MG63 (cell line): ENCODE measurements at regions not wholly inside any gene's neighbourhood (a gene's known extent, or its start where the extent isn't known, plus 50 kb on each side); places are given as distances from the start of the nearest gene placed in this dataset.
A peak's percentile ranks its signal among the peaks of the same experiment; 100 is the strongest.

Experiments
- DNase-seq: peaks from one replicate; pipeline ENCODE4 v3.0.0-alpha.2; 2020
- H3K27me3 ChIP-seq: fragments of 250-450 bp; sonication (Bioruptor Pico); 2 replicates; pipeline ENCODE4 v1.5.1; 2020; ENCODE audit warnings: mild to moderate bottlenecking, moderate library complexity
- H3K36me3 ChIP-seq: fragments of 250-450 bp; sonication (Bioruptor Pico); 2 replicates; pipeline ENCODE4 v1.5.1; 2020; ENCODE audit warnings: mild to moderate bottlenecking, moderate library complexity
- H3K4me3 ChIP-seq: fragments of 250-450 bp; sonication (Bioruptor Pico); 2 replicates; pipeline ENCODE4 v1.5.1; 2020; ENCODE audit warnings: mild to moderate bottlenecking, moderate library complexity
- H3K9me3 ChIP-seq: fragments of 250-450 bp; sonication (Bioruptor Pico); 2 replicates; pipeline ENCODE4 v1.5.1; 2020; ENCODE audit warnings: mild to moderate bottlenecking, moderate library complexity

DNA sequence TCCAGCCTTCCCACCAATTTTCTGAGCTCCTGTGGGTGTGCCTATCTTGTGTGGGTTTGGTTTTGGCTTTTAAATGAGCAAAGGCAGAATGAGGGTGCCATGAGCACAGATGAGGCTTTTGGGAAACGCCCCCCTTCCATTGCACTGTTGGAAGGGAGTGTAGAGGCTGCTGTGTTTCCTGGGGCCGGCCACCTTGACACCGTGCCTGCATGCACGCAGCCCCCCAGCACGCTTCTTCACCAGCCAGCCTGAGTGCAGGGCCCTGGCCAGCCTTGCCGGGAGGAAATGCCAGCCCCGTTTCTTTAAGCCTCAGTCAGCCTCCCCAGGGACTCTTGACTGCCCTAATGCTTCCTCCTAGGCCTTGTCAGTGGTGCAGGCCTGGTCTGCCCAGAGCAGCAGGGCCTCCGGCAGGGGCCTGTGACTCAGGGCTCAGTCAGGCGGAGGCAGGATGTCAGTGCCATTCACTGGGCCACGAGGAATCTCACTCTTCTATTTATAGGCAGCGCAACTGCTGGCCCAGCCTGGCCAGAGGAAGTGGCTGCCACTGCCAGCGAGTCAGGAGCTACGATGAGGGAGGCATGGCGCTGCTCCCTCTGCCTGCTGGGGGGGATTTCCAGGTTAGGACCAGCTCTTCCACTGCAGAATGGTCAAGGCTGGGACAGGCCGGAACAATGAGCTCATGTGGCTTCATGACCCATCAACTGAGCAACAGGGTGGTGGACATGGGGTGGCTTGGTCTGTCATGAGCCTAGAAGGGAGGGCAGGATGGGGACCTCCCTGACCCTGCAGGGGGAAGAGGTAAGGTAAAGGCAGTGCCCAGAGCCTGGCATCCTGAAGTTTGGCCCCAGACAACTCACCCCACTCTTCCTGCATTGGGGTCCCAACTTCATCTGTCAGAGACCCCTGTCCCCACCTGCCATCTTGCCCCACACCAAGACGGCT is 205.2 kb downstream of the RAB11FIP4 start:
- DNase-seq: peak; percentile 100
- Histone ChIP-seq H3K27me3 (no peaks in the 10 kb centered on the region), H3K36me3 (peaks cover 62% of the 10 kb centered on the region), H3K9me3 (no peaks in the 10 kb centered on the region; the same call in 1 of the 2 replicates), H3K4me3 (no peak overlapping the region)

DNA sequence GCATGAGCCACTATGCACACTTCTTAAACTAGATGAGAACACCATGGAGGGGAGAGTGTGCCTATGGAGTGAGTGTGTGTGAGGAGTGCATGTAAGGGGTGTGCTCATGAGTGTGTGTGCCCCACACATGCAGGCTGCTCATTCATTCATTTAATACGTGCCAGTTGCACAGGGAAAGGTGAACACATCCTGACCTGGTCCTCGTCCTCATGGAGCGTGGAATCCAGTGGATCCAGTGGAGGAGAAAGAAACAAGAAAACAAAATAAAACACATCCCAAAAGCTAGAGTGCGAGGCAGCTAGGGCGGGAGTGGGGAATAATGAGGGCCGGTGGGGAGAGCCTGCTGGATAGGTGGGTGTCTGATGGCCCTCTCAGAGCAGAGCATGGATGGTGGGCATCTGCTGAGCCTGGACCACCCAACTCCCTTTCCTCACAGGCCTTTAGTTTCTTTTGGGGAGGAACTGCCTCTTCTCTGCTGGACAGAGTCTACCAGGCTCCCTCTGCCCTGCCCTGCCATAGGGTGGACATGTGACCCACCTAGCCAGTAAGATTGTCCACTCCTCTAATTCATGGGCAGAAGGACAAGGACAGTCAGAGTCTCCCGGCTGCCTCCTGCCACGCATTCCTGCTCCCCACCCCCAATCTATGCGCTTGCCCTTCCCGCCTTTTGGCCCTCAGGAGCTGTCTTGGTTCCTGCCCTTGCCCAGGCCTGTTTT is 204.3 kb downstream of the RAB11FIP4 start:
- H3K36me3 ChIP-seq: peaks cover 70% of the 10 kb centered on the region
- H3K4me3 ChIP-seq: no peak overlapping the region
- DNase-seq: no peak

DNA sequence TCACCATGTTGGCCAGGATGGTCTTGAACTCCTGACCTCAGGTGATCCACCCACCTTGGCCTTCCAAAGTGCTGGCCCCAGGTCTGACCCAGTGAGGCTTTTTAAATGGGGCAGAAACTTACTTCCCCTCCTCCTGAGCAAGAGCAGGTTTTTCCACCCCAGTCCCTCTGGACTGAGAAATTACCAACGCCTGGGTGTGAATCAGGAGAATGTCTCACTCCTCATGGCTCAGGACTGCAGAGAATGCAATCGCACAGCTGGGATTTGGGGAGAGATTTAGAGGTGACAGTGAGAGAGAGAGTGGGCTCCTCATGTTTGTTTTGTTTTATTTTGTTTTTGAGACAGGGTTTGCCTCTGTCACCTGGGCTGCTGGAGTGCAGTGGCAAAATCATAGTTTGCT is 203.6 kb downstream of the RAB11FIP4 start:
- H3K36me3 ChIP-seq: peaks cover 77% of the 10 kb centered on the region
- H3K27me3 ChIP-seq: no peaks in the 10 kb centered on the region
- H3K9me3 ChIP-seq: no peaks in the 10 kb centered on the region; the same call in 1 of the 2 replicates
- peak; percentile 58 for DNase-seq
- H3K4me3 ChIP-seq: no peak overlapping the region

More for the DNA sequence above, 204.3 kb downstream of the RAB11FIP4 start:
- H3K27me3 ChIP-seq: no peaks in the 10 kb centered on the region
- H3K9me3 ChIP-seq: no peaks in the 10 kb centered on the region; the same call in 1 of the 2 replicates

DNA sequence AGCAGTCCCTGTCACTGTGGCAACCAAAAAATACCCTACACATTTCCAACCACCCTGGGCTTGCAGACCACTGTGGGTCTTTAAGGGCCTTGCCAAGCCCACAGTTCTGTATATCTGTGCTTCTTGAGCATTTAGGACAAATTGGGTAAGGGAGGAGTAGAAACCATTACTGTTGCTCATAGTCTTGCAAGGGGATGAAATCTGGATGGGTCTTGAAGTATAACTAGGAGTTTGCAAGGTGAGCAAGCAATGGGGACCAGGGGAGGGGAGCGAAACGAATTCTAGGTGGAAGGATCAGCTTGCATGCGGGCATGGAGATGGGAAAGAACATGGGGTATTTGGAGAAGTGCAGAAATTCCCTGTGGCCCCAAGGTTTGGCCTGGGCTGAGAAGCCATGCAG is 202.9 kb downstream of the RAB11FIP4 start:
- DNase-seq: no peak
- H3K27me3 ChIP-seq: no peaks in the 10 kb centered on the region
- H3K36me3 ChIP-seq: peaks cover 78% of the 10 kb centered on the region
- H3K9me3 ChIP-seq: no peaks in the 10 kb centered on the region; the same call in 1 of the 2 replicates
- H3K4me3 ChIP-seq: no peak overlapping the region

DNA sequence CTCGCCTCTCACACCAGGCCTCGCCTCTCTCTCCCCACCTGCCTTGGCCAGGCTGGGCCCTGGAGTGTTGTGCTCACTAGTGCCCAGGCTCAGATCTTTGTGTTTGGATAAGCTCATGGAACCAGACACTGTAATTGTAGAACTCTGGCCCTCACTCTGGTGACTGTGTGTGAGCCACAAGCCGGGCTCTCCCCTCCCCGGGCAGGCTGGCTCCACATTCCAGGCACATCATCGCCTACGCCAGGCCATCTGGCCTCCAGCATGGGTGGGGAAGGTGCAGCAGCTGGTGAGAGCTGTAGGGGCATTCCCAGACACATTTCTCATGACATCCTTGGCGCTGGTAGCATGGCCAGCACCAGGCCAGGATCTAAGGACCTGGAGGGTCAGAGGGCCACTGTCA is 202.3 kb downstream of the RAB11FIP4 start:
- Histone ChIP-seq H3K36me3 (peaks cover 81% of the 10 kb centered on the region), H3K9me3 (no peaks in the 10 kb centered on the region; the same call in 1 of the 2 replicates), H3K4me3 (no peak overlapping the region), H3K27me3 (no peaks in the 10 kb centered on the region)
- peak; percentile 97 for DNase-seq

DNA sequence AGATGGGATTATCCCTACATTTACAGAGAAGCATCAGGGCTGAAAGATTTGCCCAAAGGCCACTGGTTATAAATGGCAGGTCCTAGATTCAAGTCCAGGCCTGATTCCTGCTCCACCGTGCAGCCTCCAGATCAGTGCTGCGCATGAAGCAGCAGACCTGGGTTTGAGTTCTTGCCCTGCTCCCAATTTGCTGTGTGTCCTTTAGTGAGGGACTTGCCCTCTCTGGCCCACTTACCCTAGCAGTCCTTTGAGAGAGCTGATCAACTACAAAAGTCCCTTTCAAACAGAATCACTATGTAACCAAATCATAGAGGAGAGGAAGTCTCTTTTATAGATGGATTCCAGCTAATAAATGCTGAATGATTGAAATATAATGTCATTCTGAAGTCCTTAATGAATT is 200.4 kb downstream of the RAB11FIP4 start:
- DNase-seq: no peak

DNA sequence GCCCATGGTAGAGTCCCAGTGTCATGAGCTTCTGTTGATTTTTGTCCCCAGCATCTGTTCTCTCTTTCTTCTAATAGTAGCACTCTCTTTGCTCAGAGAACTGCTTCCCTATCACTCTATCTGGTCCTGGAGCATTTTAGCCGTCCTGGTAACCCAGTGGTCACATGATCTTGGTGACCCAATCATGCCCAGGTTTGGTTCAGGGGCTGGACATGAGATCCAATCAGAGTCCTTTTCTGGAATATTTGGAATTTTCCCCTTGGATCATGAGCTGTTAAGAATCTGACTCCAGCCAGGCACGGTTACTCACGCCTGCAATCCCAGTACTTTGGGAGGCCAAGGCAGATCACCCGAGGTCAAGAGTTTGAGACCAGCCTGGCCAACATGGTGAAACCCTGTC is 197.0 kb downstream of the RAB11FIP4 start:
- Histone ChIP-seq H3K27me3 (no peaks in the 10 kb centered on the region), H3K4me3 (no peak overlapping the region), H3K9me3 (no peaks in the 10 kb centered on the region; the same call in 1 of the 2 replicates), H3K36me3 (peaks cover 98% of the 10 kb centered on the region)
- DNase-seq: no peak

More for the DNA sequence above, 200.4 kb downstream of the RAB11FIP4 start:
- H3K27me3 ChIP-seq: no peaks in the 10 kb centered on the region
- H3K36me3 ChIP-seq: peaks cover 85% of the 10 kb centered on the region
- H3K9me3 ChIP-seq: no peaks in the 10 kb centered on the region; the same call in 1 of the 2 replicates
- H3K4me3 ChIP-seq: no peak overlapping the region

DNA sequence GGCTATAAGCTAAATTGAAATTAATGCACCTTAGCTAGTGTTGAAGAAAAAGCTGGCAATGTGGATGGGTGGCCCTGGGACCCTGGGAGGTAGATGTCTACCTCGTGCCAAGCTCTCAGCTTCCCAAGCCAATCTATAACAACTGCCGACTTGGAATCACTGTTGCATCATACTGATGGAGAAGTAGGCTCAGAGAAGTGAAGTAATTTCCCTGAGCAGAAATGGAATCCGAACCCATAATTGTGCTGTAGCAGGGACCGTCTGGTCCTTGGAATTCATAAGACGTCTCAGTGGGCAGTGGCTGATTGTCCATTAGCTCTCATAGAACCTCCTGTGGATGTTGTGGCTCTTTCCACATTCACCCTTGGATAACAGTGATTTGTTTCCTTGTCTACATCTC is 196.6 kb downstream of the RAB11FIP4 start:
- Histone ChIP-seq H3K36me3 (peaks cover 98% of the 10 kb centered on the region), H3K4me3 (no peak overlapping the region), H3K27me3 (no peaks in the 10 kb centered on the region), H3K9me3 (no peaks in the 10 kb centered on the region; the same call in 1 of the 2 replicates)
- DNase-seq: no peak
